GM21717 (cell line): ENCODE measurements at regions not wholly inside any gene's neighbourhood (a gene's known extent, or its start where the extent isn't known, plus 50 kb on each side); places are given as distances from the start of the nearest gene placed in this dataset.
"Not testable (repeated sequence)": the region's sequence is repeated elsewhere in the genome, so short reads cannot be mapped to it uniquely, and the experiment has no call there.

Experiments used
- ATAC-seq: cut with Tn5 transposase; IDR thresholded peaks from one replicate; pipeline ENCODE4 v1.9.1; 2021; ENCODE audit warnings: mild to moderate bottlenecking, moderate library complexity; ENCODE audit not compliant: unreplicated experiment

DNA sequence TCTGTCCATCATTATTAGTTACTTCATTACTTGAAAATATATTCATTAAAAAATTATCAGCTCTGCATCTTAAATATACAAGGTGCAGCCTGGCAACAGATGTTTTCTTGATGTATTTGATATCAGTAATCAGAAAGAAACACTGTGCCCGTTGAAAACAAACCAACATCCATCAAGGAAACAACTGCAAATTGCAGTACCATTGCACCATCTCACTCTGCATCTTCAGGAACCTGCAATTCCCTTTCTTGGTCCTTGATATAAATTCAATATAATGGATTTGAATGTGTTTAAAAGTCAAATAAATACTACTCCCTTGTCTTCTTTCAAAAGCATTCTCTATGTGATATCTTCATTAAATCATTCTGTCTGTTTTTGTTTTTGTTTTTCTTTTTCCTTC is 1131.2 kb downstream of the FAM181B start:
- ATAC-seq: no peak

DNA sequence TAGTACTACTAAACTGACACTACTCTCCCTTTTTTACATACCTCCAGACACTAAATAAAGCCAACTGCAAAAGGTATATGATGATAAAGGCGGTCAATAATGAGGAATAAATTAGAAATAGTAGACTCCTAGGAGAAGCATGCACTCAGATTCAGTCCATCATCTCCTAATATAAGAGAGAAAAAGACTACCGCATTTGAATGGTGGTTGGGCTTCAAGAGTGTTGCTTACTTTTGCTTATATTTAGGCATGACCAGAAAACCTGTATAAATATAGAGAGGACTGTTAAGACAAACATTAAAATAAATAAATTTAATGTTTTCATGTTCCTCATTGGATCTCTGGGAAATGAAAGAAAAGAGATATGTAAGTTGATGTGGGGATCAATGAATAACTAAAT is 1137.0 kb downstream of the FAM181B start:
- ATAC-seq: no peak

- no peak for ATAC-seq
Measured at GRCh38 chr11:81585390-81585933, 1148.2 kb downstream of the FAM181B start.

GRCh38 chr11:81579339-81579738 is 1154.3 kb downstream of the FAM181B start:
- no peak for ATAC-seq

DNA sequence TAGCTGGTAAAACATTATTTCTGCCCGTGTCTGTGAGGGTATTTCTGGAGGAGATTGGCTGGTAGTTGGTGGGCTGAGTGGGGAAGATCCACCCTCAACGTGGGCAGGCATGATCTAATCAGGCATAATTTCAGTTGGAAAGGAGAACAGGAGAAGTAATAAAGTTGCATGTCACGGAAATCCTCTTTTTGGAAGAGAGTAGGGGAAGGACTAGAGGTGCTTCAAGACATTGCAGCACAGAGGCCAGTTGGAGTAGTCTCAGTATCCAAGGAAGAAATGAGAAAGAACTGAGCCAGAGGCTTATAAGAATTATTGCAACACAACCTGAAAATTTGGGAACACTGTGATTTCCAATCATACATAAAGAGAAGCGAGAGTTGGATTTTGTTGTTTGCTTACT is 1155.1 kb downstream of the FAM181B start:
- no peak for ATAC-seq

- ATAC-seq: no peak
Measured at GRCh38 chr11:81574301-81574700, 1159.4 kb downstream of the FAM181B start.

DNA sequence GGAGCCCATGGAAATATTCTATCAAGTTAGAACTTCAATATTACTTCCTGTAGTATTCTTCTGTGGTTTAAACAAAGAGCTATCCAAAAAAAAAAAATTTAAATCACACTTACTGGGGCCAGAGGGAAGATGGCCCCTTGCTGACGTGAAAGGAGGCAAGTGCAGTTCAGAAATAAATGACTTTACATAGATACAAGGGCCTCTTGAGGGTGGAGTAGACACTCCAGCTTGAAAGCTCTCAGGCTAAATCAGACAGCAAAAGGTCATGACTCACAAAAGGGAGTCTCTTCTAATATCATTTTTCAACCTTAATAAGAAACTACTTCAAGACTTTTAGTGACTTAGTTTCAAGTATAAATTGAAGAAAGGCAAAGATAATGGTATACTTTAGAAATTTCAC is 1160.3 kb downstream of the FAM181B start:
- ATAC-seq: no peak

DNA sequence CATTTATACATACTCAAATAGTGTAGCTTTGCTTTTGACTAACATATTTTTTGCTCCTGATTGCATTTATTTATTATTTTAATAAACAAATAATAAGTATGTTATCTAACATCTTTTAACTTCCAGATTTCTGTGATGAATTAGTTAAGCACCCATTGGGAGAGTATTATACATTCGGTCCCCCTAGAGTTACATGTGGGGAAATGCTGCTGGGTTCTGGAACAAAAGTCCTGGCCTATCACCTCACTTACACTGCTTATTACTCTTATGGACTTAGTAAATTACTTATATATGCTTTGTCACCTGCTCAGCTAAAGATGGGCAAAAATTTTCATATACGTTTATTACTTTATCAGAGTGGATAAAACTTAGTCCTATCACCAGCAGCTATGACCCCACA is 1163.0 kb downstream of the FAM181B start:
- ATAC-seq: no peak

GRCh38 chr11:81569999-81570398 is 1163.7 kb downstream of the FAM181B start:
- ATAC-seq: no peak

GRCh38 chr11:81568918-81569317 is 1164.7 kb downstream of the FAM181B start:
- no peak for ATAC-seq

DNA sequence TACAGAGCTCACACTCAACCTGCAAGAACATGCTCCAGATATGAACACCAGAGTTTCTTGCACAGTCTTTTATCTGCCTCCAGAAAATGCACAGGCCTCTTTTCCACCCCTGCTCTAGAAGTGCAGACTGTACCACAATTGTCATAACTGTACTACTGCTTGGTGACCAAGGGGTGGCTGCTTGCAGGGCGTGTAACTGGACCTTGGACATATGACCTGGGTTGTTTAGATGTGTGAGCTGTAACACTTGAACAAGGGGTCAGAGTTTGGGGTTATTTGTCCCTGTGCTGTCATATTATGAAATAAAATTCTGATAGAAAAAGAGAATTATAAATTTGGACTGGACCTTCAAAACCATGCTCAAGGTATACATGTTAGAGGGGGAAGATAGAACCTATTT is 1185.5 kb downstream of the FAM181B start:
- ATAC-seq: no peak

DNA sequence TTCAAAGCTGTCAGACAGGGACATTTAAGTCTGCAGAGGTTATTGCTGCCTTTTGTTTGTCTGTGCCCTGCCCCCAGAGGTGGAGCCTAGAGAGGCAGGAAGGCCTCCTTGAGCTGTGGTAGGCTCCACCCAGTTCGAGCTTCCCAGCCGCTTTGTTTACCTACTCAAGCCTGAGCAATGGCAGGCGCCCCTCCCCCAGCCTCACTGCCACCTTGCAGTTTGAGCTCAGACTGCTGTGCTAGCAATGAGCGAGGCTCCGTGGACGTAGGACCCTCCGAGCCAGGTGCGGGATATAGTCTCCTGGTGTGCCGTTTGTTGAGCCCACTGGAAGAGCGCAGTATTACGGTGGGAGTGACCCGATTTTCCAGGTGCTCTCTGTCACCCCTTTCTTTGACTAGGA is 1193.9 kb downstream of the FAM181B start:
- not testable (repeated sequence) for ATAC-seq

GRCh38 chr11:81515566-81515965 is 1218.1 kb downstream of the FAM181B start:
- ATAC-seq: no peak

- peak; percentile 69 for ATAC-seq
Measured at GRCh38 chr11:81497202-81497804, 1236.4 kb downstream of the FAM181B start.

- ATAC-seq: no peak
Measured at GRCh38 chr11:81496601-81497000, 1237.1 kb downstream of the FAM181B start.

GRCh38 chr11:81495699-81496292 is 1237.9 kb downstream of the FAM181B start:
- no peak for ATAC-seq

GRCh38 chr11:81494431-81494830 is 1239.2 kb downstream of the FAM181B start:
- no peak for ATAC-seq

GRCh38 chr11:81492923-81493445 is 1240.7 kb downstream of the FAM181B start:
- ATAC-seq: no peak

DNA sequence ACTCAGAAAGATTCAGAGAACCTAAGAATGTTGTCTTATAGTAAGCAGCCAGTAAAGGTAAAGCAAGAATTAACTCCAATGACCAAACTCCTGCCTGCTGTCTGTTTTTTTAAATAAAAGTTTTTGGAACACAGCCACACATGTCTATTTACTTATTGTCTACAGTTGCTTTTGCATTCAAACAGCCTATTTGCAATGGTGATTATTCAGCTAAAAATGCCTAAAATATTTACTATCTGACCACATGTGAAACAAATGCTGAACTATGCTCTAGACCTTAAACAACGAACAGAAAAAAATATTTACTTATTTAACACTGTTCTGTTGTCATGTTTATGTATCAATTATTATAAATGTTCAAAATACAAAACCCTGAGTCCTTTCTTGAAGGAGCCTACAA is 1246.6 kb downstream of the FAM181B start:
- no peak for ATAC-seq

GRCh38 chr11:81484196-81484595 is 1249.5 kb downstream of the FAM181B start:
- ATAC-seq: no peak

DNA sequence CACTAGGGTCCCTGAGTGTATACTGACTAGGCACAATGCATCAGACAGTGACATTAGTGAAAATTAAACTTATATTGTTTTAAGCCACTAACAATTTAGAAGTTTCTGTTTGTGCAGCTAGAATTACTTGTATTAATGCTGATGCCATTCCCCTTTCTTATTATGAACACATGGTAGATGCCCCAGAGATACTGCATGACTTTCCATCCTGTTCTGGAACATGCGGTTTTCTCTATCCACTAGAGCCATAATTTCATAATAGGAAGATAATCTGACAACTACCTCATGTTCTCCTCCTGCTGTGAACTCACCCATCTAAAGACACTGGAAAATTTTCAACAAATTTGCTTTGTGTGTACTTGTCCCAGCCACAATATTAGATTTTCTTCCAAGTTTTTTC is 1256.4 kb downstream of the FAM181B start:
- no peak for ATAC-seq

DNA sequence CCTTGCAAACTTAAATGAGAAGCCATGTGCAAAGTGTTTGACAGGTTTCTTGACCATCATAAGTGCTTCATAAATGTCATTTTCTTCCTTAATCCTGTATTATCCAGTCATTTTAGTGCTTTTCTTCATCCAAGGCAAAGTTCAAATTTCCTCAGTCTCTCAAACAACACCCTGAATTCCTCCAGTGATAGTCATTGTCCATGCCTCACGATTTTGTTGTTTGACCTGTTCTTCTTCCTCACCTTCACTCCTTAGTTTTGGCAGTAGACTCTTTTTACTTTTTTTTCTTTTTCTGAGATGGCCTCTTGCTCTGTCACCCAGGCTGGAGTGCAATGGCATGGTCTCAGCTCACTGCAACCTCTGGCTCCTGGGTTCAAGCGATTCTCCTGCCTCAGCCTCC is 1257.3 kb downstream of the FAM181B start:
- ATAC-seq: no peak

DNA sequence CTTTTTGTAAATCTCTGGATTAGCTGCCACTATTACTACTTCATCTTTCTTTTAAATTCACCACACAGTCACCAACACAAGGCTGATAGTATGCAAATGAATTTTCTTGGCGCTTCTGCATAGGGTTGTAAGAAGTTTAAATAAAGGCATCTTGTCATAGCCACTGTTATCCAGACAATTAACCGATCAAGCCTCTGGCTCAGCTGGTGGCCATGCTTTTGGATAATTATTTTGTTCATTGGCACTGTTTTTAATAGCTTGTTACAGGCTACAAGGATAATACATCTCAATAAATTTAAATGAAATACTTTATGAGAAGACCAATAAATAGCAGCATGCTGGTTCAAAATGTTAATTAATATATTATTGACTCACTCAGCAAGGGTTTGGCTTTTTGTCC is 1261.0 kb downstream of the FAM181B start:
- no peak for ATAC-seq
